ENCODE measurements at regions not wholly inside any gene's neighbourhood (a gene's known extent, or its start where the extent isn't known, plus 50 kb on each side); places are given as distances from the start of the nearest gene placed in this dataset.

DNA sequence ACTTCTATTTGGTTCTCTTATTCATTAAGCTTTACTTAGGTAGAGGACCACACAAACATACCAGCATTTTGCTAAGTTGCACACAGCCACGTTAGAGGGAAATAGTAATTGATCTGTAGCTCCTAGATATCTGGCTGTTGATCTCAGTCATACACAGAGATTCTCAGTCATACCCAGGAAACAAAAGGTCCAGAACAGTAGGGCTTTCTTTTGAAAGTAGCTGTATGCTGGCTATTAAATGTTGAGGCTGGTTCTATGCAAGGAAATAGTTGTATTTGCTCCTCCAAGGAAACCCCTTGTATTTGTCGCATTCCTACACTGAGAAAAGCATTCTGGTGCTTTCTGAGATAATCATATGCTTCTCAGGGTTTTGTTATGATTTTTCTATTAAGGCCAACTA, 523.8 kb downstream of the SOX2 start:
- Histone ChIP-seq H3K4me3 (ENCODE audit: low read depth, low read length, poor library complexity, severe bottlenecking) (no peak overlapping the region), H3K36me3 (ENCODE audit: insufficient read depth, low read length, poor library complexity, severe bottlenecking) (no peaks in the 10 kb centered on the region), H3K27me3 (replicated peaks; ENCODE audit: insufficient read depth, low read depth, low read length, poor library complexity) (no peaks in the 10 kb centered on the region), H3K9me3 (ENCODE audit: low read depth, low read length, poor library complexity, severe bottlenecking) (no peaks in the 10 kb centered on the region), H3K4me1 (ENCODE audit: insufficient read depth, low read length, poor library complexity, severe bottlenecking) (no peaks in the 10 kb centered on the region), H3K27ac (ENCODE audit: low read depth, low read length, poor library complexity, severe bottlenecking) (no peak overlapping the region)
- BruUV-seq (replicated peaks), result no TSS peak
- ChIA-PET CTCF (no interaction called here), POLR2A (ENCODE audit: low non-redundant PET) (no interaction called here)
- TF ChIP-seq EZH2 (IDR thresholded peaks at IDR 0.05; ENCODE audit: borderline replicate concordance, low read depth, low read length, poor library complexity, severe bottlenecking), result no peak
- TF ChIP-seq, protein P1, sequence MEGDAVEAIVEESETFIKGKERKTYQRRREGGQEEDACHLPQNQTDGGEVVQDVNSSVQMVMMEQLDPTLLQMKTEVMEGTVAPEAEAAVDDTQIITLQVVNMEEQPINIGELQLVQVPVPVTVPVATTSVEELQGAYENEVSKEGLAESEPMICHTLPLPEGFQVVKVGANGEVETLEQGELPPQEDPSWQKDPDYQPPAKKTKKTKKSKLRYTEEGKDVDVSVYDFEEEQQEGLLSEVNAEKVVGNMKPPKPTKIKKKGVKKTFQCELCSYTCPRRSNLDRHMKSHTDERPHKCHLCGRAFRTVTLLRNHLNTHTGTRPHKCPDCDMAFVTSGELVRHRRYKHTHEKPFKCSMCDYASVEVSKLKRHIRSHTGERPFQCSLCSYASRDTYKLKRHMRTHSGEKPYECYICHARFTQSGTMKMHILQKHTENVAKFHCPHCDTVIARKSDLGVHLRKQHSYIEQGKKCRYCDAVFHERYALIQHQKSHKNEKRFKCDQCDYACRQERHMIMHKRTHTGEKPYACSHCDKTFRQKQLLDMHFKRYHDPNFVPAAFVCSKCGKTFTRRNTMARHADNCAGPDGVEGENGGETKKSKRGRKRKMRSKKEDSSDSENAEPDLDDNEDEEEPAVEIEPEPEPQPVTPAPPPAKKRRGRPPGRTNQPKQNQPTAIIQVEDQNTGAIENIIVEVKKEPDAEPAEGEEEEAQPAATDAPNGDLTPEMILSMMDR (conservative IDR thresholded peaks at IDR 0.05; ENCODE audit: low read depth, low read length), result no peak
- intact Hi-C loops (cut with micrococcal nuclease; ENCODE audit: unreplicated experiment), result no loop called here
- no peak for DNase-seq (ENCODE audit: low spot score)

DNA sequence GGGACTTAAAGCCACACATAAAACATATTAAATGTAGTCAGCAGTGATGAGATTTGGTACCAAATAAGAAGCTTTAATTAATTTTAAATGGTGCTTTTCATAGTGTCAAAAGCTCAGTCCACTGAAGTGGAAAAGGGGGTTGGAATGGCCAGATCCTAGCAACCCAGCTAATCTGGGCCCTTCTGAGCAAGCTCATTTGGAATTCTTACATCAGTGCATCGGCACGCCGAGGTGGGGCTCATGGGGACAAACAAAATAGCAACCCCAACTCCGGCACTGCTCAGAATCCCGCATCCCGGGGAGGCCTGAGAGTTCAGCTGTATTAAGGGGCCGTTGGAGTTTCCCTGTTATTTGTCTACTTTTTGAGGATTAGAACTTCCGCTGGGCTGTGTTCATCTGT, 526.4 kb downstream of the SOX2 start:
- Histone ChIP-seq H3K9me3 (ENCODE audit: low read depth, low read length, poor library complexity, severe bottlenecking) (no peaks in the 10 kb centered on the region), H3K4me3 (ENCODE audit: low read depth, low read length, poor library complexity, severe bottlenecking) (no peak overlapping the region), H3K36me3 (ENCODE audit: insufficient read depth, low read length, poor library complexity, severe bottlenecking) (no peaks in the 10 kb centered on the region), H3K27ac (ENCODE audit: low read depth, low read length, poor library complexity, severe bottlenecking) (no peak overlapping the region), H3K27me3 (replicated peaks; ENCODE audit: insufficient read depth, low read depth, low read length, poor library complexity) (no peaks in the 10 kb centered on the region), H3K4me1 (ENCODE audit: insufficient read depth, low read length, poor library complexity, severe bottlenecking) (no peaks in the 10 kb centered on the region)
- no peak for TF ChIP-seq EZH2 (IDR thresholded peaks at IDR 0.05; ENCODE audit: borderline replicate concordance, low read depth, low read length, poor library complexity, severe bottlenecking)
- ChIA-PET POLR2A (ENCODE audit: low non-redundant PET) (interaction anchor here (0.5 kb wide), 1 partner anchor 84 kb away, joined by 4 read pairs; no protein-coding TSS in a partner anchor), CTCF (no interaction called here)
- no peak for DNase-seq (ENCODE audit: low spot score)
- intact Hi-C loops (cut with micrococcal nuclease; ENCODE audit: unreplicated experiment), result no loop called here
- no TSS peak for BruUV-seq (replicated peaks)

DNA sequence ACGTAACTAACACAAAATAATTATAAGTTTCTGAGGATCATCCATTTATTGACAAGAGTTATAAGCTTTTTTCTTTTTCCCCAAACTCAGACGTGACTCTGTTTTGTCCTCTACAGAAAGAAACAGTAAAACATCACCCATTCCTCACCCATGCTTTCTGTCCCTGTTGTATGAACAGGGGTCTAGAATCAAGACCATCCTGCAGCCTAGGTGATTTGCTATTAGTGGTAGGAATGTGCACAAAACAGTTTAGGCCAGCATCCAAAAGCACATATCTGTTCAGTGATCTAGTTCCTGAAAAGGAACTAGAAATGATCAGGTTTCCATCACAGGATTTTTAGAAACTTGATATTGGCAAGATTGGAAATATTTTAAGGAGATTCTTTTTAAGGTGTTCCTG, 527.6 kb downstream of the SOX2 start:
- DNase-seq (ENCODE audit: low spot score), result no peak
- Histone ChIP-seq H3K4me1 (ENCODE audit: insufficient read depth, low read length, poor library complexity, severe bottlenecking) (no peaks in the 10 kb centered on the region), H3K9me3 (ENCODE audit: low read depth, low read length, poor library complexity, severe bottlenecking) (no peaks in the 10 kb centered on the region), H3K36me3 (ENCODE audit: insufficient read depth, low read length, poor library complexity, severe bottlenecking) (no peaks in the 10 kb centered on the region), H3K4me3 (ENCODE audit: low read depth, low read length, poor library complexity, severe bottlenecking) (no peak overlapping the region), H3K27me3 (replicated peaks; ENCODE audit: insufficient read depth, low read depth, low read length, poor library complexity) (no peaks in the 10 kb centered on the region), H3K27ac (ENCODE audit: low read depth, low read length, poor library complexity, severe bottlenecking) (no peak overlapping the region)
- ChIA-PET POLR2A (ENCODE audit: low non-redundant PET) (no interaction called here), CTCF (no interaction called here)
- BruUV-seq (replicated peaks), result no TSS peak
- TF ChIP-seq, protein P1 (conservative IDR thresholded peaks at IDR 0.05; ENCODE audit: low read depth, low read length), result no peak
- TF ChIP-seq EZH2 (IDR thresholded peaks at IDR 0.05; ENCODE audit: borderline replicate concordance, low read depth, low read length, poor library complexity, severe bottlenecking), result no peak
- intact Hi-C loops (cut with micrococcal nuclease; ENCODE audit: unreplicated experiment), result no loop called here

DNA sequence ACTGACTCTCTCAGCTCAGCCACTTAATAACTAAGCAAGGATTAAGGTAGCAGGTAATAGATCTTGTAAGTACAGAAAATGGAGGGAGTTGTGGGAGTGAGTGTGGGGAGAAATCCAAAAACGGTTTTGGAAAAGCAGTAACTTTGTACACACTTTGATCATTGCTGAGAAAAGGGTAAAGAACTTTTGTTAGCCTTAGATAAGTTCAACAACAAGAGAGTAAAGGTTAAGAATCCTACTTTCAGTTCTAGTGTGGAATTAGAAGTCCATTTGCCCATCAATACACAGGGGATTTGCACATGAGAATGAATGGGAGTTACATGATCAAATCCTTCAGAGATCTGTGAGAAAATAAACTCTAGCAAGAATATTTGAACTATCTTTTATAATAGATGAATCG, 528.7 kb downstream of the SOX2 start:
- ChIA-PET CTCF (no interaction called here), POLR2A (ENCODE audit: low non-redundant PET) (no interaction called here)
- BruUV-seq (replicated peaks), result no TSS peak
- Histone ChIP-seq H3K27ac (ENCODE audit: low read depth, low read length, poor library complexity, severe bottlenecking) (no peak overlapping the region), H3K36me3 (ENCODE audit: insufficient read depth, low read length, poor library complexity, severe bottlenecking) (no peaks in the 10 kb centered on the region), H3K4me1 (ENCODE audit: insufficient read depth, low read length, poor library complexity, severe bottlenecking) (no peaks in the 10 kb centered on the region), H3K27me3 (replicated peaks; ENCODE audit: insufficient read depth, low read depth, low read length, poor library complexity) (no peaks in the 10 kb centered on the region), H3K9me3 (ENCODE audit: low read depth, low read length, poor library complexity, severe bottlenecking) (no peaks in the 10 kb centered on the region), H3K4me3 (ENCODE audit: low read depth, low read length, poor library complexity, severe bottlenecking) (no peak overlapping the region)
- no peak for DNase-seq (ENCODE audit: low spot score)
- intact Hi-C loops (cut with micrococcal nuclease; ENCODE audit: unreplicated experiment), result no loop called here
- TF ChIP-seq, protein P1 (conservative IDR thresholded peaks at IDR 0.05; ENCODE audit: low read depth, low read length), result no peak
- TF ChIP-seq EZH2 (IDR thresholded peaks at IDR 0.05; ENCODE audit: borderline replicate concordance, low read depth, low read length, poor library complexity, severe bottlenecking), result no peak
